ENCODE measurements at regions not wholly inside any gene's neighbourhood (a gene's known extent, or its start where the extent isn't known, plus 50 kb on each side); places are given as distances from the start of the nearest gene placed in this dataset.

DNA sequence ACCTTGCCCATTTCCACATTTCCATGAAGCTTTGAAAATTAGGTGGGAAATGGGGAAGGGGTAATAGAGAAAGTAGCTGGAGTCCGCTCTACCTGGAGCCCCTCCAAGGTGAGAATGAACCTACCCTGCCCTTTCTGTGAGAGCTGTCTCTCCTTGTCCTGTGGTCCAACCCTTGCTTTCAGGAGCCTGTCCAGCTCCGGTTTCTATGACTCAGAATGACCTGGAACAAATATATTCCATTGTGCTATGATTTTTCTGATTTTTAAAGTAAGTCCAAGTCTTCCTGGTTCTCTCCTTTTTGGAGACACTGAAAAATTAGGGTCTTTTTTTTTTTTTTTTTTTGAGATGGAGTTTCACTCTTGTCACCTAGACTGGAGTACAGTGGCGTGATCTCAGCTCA is 89.1 kb upstream of the VASH1 start:
- H3K27ac ChIP-seq: no peak overlapping the region
- TF ChIP-seq, protein P1, sequence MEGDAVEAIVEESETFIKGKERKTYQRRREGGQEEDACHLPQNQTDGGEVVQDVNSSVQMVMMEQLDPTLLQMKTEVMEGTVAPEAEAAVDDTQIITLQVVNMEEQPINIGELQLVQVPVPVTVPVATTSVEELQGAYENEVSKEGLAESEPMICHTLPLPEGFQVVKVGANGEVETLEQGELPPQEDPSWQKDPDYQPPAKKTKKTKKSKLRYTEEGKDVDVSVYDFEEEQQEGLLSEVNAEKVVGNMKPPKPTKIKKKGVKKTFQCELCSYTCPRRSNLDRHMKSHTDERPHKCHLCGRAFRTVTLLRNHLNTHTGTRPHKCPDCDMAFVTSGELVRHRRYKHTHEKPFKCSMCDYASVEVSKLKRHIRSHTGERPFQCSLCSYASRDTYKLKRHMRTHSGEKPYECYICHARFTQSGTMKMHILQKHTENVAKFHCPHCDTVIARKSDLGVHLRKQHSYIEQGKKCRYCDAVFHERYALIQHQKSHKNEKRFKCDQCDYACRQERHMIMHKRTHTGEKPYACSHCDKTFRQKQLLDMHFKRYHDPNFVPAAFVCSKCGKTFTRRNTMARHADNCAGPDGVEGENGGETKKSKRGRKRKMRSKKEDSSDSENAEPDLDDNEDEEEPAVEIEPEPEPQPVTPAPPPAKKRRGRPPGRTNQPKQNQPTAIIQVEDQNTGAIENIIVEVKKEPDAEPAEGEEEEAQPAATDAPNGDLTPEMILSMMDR (IDR thresholded peaks at IDR 0.05; ENCODE audit: low read depth, low read length): no peak

DNA sequence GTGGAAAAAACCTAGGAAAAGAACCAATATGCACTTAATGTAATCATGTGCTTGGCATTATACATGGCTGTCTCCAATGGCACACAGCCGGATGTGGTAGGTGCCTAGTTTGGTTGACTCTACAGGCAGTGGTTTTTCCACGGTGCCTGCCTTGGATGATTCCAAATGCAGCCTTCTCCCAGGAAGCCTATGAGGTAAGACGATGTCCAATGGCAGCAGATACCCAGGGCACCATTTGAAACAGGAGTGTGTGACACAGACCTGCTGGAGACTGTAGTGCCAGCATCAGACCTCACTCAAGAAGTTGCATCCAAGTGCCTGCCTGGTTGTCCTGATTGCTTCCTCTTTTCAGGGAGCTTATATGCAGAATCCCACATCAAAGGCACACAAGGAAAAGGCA is 88.0 kb upstream of the VASH1 start:
- TF ChIP-seq, protein P1 (IDR thresholded peaks at IDR 0.05; ENCODE audit: low read depth, low read length): no peak
- H3K27me3 ChIP-seq: no peaks in the 10 kb centered on the region
- H3K4me3 ChIP-seq: no peak overlapping the region
- no peak for DNase-seq (ENCODE audit: low read depth in 1 of 2, low spot score in 1 of 2)
- no peak overlapping the region for H3K27ac ChIP-seq
- H3K9me3 ChIP-seq (ENCODE audit: low read depth): no peaks in the 10 kb centered on the region
- no peaks in the 10 kb centered on the region for H3K36me3 ChIP-seq
- no peaks in the 10 kb centered on the region for H3K4me1 ChIP-seq (ENCODE audit: low read depth)

More for the DNA sequence above, 89.1 kb upstream of the VASH1 start:
- H3K36me3 ChIP-seq: no peaks in the 10 kb centered on the region
- no peaks in the 10 kb centered on the region for H3K9me3 ChIP-seq (ENCODE audit: low read depth)
- H3K4me3 ChIP-seq: no peak overlapping the region
- H3K27me3 ChIP-seq: no peaks in the 10 kb centered on the region
- no peaks in the 10 kb centered on the region for H3K4me1 ChIP-seq (ENCODE audit: low read depth)
- no peak for DNase-seq (ENCODE audit: low read depth in 1 of 2, low spot score in 1 of 2)

DNA sequence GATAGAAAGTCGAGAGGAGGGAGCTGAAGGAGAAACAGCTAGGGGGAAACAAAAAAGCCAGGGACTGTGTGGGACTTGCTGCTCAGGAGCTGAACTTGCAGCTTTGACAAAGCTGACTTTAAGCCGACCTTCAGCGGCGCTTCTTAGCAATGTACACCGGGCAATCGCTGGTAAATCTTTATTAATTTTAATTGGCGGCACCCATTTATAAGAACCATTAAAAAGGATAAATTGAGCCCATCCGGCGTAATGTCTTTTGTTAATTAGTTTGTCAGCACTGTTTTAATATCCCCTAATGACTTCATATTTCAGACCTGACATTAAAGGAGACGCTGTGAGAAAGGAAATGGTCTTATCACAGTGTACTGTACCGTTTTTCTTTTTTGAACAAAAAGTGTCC is 86.2 kb upstream of the VASH1 start:
- Histone ChIP-seq H3K4me3 (no peak overlapping the region), H3K9me3 (ENCODE audit: low read depth) (no peaks in the 10 kb centered on the region), H3K27ac (no peak overlapping the region), H3K27me3 (no peaks in the 10 kb centered on the region), H3K4me1 (ENCODE audit: low read depth) (no peaks in the 10 kb centered on the region), H3K36me3 (no peaks in the 10 kb centered on the region)
- TF ChIP-seq, protein P1 (IDR thresholded peaks at IDR 0.05; ENCODE audit: low read depth, low read length): no peak
- no peak for DNase-seq (ENCODE audit: low read depth in 1 of 2, low spot score in 1 of 2)

DNA sequence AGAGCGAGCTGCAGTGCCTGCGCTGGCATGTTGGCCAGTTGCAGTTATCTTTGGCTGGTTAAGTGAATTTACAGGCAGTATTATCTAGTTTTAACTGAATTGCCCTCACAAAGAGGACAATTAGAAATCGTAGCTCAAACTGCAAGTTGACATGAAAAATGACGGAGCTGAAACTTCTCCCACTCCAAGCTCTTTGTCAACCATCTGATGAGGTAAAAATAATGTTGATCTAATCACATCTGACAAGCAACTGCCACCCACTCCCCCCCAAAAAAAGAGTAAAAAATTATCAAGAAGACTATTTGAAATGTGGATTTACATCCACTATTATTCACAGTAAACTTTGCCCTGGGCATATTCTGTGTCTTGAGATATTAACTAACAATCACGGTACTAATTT is 84.7 kb upstream of the VASH1 start:
- Histone ChIP-seq H3K4me1 (ENCODE audit: low read depth) (no peaks in the 10 kb centered on the region), H3K27ac (no peak overlapping the region), H3K27me3 (no peaks in the 10 kb centered on the region), H3K4me3 (no peak overlapping the region), H3K36me3 (no peaks in the 10 kb centered on the region), H3K9me3 (ENCODE audit: low read depth) (no peaks in the 10 kb centered on the region)
- TF ChIP-seq, protein P1 (IDR thresholded peaks at IDR 0.05; ENCODE audit: low read depth, low read length): no peak
- no peak for DNase-seq (ENCODE audit: low read depth in 1 of 2, low spot score in 1 of 2)

DNA sequence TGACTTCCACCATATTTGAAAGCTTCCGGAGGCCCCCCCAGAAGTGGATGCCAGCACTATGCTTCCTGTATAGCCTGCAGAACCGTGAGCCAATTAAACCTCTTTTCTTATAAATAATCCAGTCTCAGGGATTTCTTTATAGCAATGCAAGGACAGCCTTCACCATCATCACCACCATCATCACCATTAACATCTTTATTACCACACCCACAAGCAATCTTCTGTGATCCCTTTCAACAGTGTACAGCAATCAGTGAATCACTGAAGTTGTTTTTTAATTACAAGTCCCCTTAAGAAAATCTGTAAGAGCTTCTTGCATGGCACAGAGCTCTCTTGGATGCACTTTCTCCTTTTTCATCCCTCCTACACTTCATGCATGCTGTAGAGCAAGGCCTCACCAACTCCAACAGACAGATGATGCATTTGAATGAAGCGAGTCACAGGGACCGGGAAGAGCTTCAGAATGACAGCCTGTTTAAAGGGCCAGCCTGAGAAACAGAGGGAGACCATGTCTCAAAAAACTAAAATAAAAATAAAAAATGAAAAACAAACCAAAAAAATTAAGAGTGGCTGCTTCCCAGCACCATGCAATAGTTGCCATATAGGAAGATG is 83.6 kb upstream of the VASH1 start:
- Histone ChIP-seq H3K9me3 (ENCODE audit: low read depth) (no peaks in the 10 kb centered on the region), H3K4me3 (no peak overlapping the region), H3K36me3 (no peaks in the 10 kb centered on the region), H3K4me1 (ENCODE audit: low read depth) (no peaks in the 10 kb centered on the region), H3K27me3 (no peaks in the 10 kb centered on the region), H3K27ac (no peak overlapping the region)
- no peak for DNase-seq (ENCODE audit: low read depth in 1 of 2, low spot score in 1 of 2)
- TF ChIP-seq, protein P1 (IDR thresholded peaks at IDR 0.05; ENCODE audit: low read depth, low read length): no peak

All from cardiac muscle cell (in vitro differentiated cells and primary cell).